Dedifferentiated amniotic fluid mesenchymal stem cell (primary cell): ENCODE measurements at regions not wholly inside any gene's neighbourhood (a gene's known extent, or its start where the extent isn't known, plus 50 kb on each side); places are given as distances from the start of the nearest gene placed in this dataset.

Source experiments
- DNase-seq: peaks from one replicate; pipeline ENCODE4 v3.0.0-alpha.2; 2016; ENCODE audit errors: extremely low spot score

- no peak for DNase-seq
These were observed 545.0 kb upstream of the TBL1XR1 start for GRCh38 chr3:177742273-177742672.

- DNase-seq: no peak
These were observed 546.0 kb upstream of the TBL1XR1 start for GRCh38 chr3:177743173-177743890.

GRCh38 chr3:177744873-177745606 is 547.8 kb upstream of the TBL1XR1 start:
- DNase-seq: no peak

GRCh38 chr3:177745607-177746005 is 548.3 kb upstream of the TBL1XR1 start:
- DNase-seq: no peak

GRCh38 chr3:177746337-177746933 is 549.2 kb upstream of the TBL1XR1 start:
- DNase-seq: peak; percentile 85

- DNase-seq: no peak
These were observed 552.6 kb upstream of the TBL1XR1 start for GRCh38 chr3:177749836-177750235.

GRCh38 chr3:177750436-177750835 is 553.2 kb upstream of the TBL1XR1 start:
- no peak for DNase-seq

- DNase-seq: no peak
These were observed 554.5 kb upstream of the TBL1XR1 start for GRCh38 chr3:177751770-177752169.

- no peak for DNase-seq
These were observed 555.5 kb upstream of the TBL1XR1 start for GRCh38 chr3:177752831-177753230.

GRCh38 chr3:177753451-177754155 is 556.3 kb upstream of the TBL1XR1 start:
- no peak for DNase-seq

GRCh38 chr3:177754508-177754921 is 557.2 kb upstream of the TBL1XR1 start:
- DNase-seq: no peak

- DNase-seq: no peak
These were observed 560.8 kb upstream of the TBL1XR1 start for GRCh38 chr3:177758126-177758525.

- DNase-seq: no peak
These were observed 563.5 kb upstream of the TBL1XR1 start for GRCh38 chr3:177760803-177761202.

GRCh38 chr3:177764377-177764912 is 567.2 kb upstream of the TBL1XR1 start:
- DNase-seq: no peak

- DNase-seq: no peak
These were observed 567.7 kb upstream of the TBL1XR1 start for GRCh38 chr3:177764933-177765332.

GRCh38 chr3:177770383-177771230 is 573.3 kb upstream of the TBL1XR1 start:
- DNase-seq: peak; percentile 75

- no peak for DNase-seq
These were observed 574.5 kb upstream of the TBL1XR1 start for GRCh38 chr3:177771780-177772179.

GRCh38 chr3:177772908-177773557 is 575.8 kb upstream of the TBL1XR1 start:
- no peak for DNase-seq

- no peak for DNase-seq
These were observed 576.4 kb upstream of the TBL1XR1 start for GRCh38 chr3:177773717-177774116.

- no peak for DNase-seq
These were observed 579.4 kb upstream of the TBL1XR1 start for GRCh38 chr3:177776661-177777101.
